ENCODE measurements at regions not wholly inside any gene's neighbourhood (a gene's known extent, or its start where the extent isn't known, plus 50 kb on each side); places are given as distances from the start of the nearest gene placed in this dataset.

DNA sequence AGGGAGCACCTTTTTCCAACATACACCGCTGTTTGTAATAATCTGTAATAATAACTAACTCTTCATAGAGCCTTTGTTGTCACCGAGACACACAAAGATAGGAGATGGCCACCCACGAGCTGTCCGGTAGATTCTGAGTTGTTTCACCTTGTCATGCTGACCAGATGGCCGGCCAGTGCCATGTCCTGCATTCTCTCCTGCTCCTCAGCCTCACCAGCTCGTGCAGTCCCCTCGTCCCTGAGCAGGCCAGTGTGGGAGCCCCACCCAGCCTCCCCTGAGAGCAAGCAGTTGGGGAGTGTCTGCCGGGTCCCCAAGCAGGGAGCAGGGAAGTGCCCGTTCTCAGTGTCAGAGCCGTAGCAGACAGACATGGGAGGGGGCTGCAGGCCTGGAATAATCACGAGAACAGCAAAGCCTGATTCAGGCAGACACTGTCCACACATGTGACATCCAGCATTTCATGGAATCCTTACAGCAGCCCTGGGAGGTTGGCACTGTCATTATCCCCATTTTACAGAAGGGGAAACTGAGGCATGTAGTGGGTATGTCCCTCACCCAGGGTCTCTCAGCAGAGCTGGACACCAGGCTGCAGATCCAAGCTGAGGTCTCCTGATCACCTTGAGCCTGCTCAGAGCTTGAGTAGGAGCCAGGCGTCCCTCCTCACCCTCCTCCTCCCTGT, 178.5 kb upstream of the CIBAR2 start (continued):
- no peak for TF ChIP-seq FIP1L1 (IDR thresholded peaks at IDR 0.05; ENCODE audit: borderline replicate concordance, insufficient read depth, low read depth, low read length)
- TF ChIP-seq TCF7L2 (IDR thresholded peaks at IDR 0.05; ENCODE audit: low read depth, low read length) = no peak
- TF ChIP-seq, protein P1, sequence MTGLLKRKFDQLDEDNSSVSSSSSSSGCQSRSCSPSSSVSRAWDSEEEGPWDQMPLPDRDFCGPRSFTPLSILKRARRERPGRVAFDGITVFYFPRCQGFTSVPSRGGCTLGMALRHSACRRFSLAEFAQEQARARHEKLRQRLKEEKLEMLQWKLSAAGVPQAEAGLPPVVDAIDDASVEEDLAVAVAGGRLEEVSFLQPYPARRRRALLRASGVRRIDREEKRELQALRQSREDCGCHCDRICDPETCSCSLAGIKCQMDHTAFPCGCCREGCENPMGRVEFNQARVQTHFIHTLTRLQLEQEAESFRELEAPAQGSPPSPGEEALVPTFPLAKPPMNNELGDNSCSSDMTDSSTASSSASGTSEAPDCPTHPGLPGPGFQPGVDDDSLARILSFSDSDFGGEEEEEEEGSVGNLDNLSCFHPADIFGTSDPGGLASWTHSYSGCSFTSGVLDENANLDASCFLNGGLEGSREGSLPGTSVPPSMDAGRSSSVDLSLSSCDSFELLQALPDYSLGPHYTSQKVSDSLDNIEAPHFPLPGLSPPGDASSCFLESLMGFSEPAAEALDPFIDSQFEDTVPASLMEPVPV (CRISPR knock-in tag; IDR thresholded peaks at IDR 0.05) = no peak
- peak; percentile 2 for TF ChIP-seq TEAD3 (CRISPR knock-in tag; optimal IDR thresholded peaks at IDR 0.05; ENCODE audit: borderline replicate concordance)
- no peak for TF ChIP-seq ZNF382 (CRISPR knock-in tag; IDR thresholded peaks at IDR 0.05; ENCODE audit: borderline replicate concordance)
- no peak for TF ChIP-seq SOX13 (IDR thresholded peaks at IDR 0.05)
- TF ChIP-seq SOX13 (CRISPR knock-in tag; conservative IDR thresholded peaks at IDR 0.05 in 1 of 2, IDR thresholded peaks at IDR 0.05 in 1 of 2) = no peak
- TF ChIP-seq, protein P2, sequence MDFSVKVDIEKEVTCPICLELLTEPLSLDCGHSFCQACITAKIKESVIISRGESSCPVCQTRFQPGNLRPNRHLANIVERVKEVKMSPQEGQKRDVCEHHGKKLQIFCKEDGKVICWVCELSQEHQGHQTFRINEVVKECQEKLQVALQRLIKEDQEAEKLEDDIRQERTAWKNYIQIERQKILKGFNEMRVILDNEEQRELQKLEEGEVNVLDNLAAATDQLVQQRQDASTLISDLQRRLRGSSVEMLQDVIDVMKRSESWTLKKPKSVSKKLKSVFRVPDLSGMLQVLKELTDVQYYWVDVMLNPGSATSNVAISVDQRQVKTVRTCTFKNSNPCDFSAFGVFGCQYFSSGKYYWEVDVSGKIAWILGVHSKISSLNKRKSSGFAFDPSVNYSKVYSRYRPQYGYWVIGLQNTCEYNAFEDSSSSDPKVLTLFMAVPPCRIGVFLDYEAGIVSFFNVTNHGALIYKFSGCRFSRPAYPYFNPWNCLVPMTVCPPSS (IDR thresholded peaks at IDR 0.05) = no peak
- no peak for TF ChIP-seq REL (CRISPR knock-in tag; conservative IDR thresholded peaks at IDR 0.05)
- TF ChIP-seq ZMYM3 (CRISPR knock-in tag; IDR thresholded peaks at IDR 0.05) = no peak
- no peak for TF ChIP-seq ZNF431 (CRISPR knock-in tag; IDR thresholded peaks at IDR 0.05; ENCODE audit: borderline replicate concordance, low read depth)
- TF ChIP-seq DR1 (CRISPR knock-in tag; IDR thresholded peaks at IDR 0.05) = no peak
- TF ChIP-seq NPAS2 (CRISPR knock-in tag; IDR thresholded peaks at IDR 0.05; ENCODE audit: borderline replicate concordance) = no peak
- 0 out of 2 replicates have a peak, but pooled peaks have one; percentile 33 for TF ChIP-seq ZNF891 (CRISPR knock-in tag; IDR thresholded peaks at IDR 0.05)
- no peak for TF ChIP-seq STAT5B (CRISPR knock-in tag; IDR thresholded peaks at IDR 0.05)
- TF ChIP-seq NBN (conservative IDR thresholded peaks at IDR 0.05) = no peak
- no peak for TF ChIP-seq PAWR (CRISPR knock-in tag; IDR thresholded peaks at IDR 0.05; ENCODE audit: borderline replicate concordance)
- TF ChIP-seq, protein P3, sequence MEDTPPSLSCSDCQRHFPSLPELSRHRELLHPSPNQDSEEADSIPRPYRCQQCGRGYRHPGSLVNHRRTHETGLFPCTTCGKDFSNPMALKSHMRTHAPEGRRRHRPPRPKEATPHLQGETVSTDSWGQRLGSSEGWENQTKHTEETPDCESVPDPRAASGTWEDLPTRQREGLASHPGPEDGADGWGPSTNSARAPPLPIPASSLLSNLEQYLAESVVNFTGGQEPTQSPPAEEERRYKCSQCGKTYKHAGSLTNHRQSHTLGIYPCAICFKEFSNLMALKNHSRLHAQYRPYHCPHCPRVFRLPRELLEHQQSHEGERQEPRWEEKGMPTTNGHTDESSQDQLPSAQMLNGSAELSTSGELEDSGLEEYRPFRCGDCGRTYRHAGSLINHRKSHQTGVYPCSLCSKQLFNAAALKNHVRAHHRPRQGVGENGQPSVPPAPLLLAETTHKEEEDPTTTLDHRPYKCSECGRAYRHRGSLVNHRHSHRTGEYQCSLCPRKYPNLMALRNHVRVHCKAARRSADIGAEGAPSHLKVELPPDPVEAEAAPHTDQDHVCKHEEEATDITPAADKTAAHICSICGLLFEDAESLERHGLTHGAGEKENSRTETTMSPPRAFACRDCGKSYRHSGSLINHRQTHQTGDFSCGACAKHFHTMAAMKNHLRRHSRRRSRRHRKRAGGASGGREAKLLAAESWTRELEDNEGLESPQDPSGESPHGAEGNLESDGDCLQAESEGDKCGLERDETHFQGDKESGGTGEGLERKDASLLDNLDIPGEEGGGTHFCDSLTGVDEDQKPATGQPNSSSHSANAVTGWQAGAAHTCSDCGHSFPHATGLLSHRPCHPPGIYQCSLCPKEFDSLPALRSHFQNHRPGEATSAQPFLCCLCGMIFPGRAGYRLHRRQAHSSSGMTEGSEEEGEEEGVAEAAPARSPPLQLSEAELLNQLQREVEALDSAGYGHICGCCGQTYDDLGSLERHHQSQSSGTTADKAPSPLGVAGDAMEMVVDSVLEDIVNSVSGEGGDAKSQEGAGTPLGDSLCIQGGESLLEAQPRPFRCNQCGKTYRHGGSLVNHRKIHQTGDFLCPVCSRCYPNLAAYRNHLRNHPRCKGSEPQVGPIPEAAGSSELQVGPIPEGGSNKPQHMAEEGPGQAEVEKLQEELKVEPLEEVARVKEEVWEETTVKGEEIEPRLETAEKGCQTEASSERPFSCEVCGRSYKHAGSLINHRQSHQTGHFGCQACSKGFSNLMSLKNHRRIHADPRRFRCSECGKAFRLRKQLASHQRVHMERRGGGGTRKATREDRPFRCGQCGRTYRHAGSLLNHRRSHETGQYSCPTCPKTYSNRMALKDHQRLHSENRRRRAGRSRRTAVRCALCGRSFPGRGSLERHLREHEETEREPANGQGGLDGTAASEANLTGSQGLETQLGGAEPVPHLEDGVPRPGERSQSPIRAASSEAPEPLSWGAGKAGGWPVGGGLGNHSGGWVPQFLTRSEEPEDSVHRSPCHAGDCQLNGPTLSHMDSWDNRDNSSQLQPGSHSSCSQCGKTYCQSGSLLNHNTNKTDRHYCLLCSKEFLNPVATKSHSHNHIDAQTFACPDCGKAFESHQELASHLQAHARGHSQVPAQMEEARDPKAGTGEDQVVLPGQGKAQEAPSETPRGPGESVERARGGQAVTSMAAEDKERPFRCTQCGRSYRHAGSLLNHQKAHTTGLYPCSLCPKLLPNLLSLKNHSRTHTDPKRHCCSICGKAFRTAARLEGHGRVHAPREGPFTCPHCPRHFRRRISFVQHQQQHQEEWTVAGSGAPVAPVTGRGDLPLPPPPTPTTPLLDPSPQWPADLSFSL (CRISPR knock-in tag; IDR thresholded peaks at IDR 0.05) = 0 out of 2 replicates have a peak, but pooled peaks have one; percentile 8
- TF ChIP-seq, protein P4, sequence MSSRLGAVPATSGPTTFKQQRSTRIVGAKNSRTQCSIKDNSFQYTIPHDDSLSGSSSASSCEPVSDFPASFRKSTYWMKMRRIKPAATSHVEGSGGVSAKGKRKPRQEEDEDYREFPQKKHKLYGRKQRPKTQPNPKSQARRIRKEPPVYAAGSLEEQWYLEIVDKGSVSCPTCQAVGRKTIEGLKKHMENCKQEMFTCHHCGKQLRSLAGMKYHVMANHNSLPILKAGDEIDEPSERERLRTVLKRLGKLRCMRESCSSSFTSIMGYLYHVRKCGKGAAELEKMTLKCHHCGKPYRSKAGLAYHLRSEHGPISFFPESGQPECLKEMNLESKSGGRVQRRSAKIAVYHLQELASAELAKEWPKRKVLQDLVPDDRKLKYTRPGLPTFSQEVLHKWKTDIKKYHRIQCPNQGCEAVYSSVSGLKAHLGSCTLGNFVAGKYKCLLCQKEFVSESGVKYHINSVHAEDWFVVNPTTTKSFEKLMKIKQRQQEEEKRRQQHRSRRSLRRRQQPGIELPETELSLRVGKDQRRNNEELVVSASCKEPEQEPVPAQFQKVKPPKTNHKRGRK (CRISPR knock-in tag; IDR thresholded peaks at IDR 0.05) = no peak
